Activated CD8-positive, alpha-beta T cell treated with anti-CD3 and anti-CD28 coated beads, Interleukin-2, amount 10 ng/mL, durations not matched to agents 7 days and 5 days (primary cell): ENCODE measurements at regions not wholly inside any gene's neighbourhood (a gene's known extent, or its start where the extent isn't known, plus 50 kb on each side); places are given as distances from the start of the nearest gene placed in this dataset.

Experiments
- ATAC-seq: fragments of 150-1000 bp; cut with Tn5 transposase; one replicate; pipeline ENCODE4 v1.10.0; 2021; ENCODE audit warnings: moderate library complexity
- CTCF ChIA-PET: fragments of 350-600 bp; sonication (Branson Sonifier 250); formaldehyde crosslinking; loops from one replicate; lab custom pipeline; 2021; ENCODE audit warnings: antibody characterized with exemption; lab: Charles Lee
- POLR2A ChIA-PET: fragments of 350-600 bp; sonication (Branson Sonifier 250); formaldehyde crosslinking; loops from one replicate; lab custom pipeline; 2021; ENCODE audit warnings: antibody characterized with exemption; lab: Charles Lee
- DNase-seq: peaks from one replicate; pipeline ENCODE4 v3.0.0-alpha.2; 2020
- H3K27ac Mint-ChIP-seq: one replicate; pipeline ENCODE4 v1.8.0; 2021; ENCODE audit warnings: mild to moderate bottlenecking, mixed read lengths
- H3K27me3 Mint-ChIP-seq: one replicate; pipeline ENCODE4 v1.8.0; 2021; ENCODE audit warnings: low read depth, mixed read lengths
- H3K36me3 Mint-ChIP-seq: one replicate; pipeline ENCODE4 v1.8.0; 2021; ENCODE audit warnings: low read depth, mixed read lengths
- H3K4me1 Mint-ChIP-seq: one replicate; pipeline ENCODE4 v1.8.0; 2021; ENCODE audit warnings: low read depth, mixed read lengths
- H3K4me3 Mint-ChIP-seq: one replicate; pipeline ENCODE4 v1.8.0; 2021; ENCODE audit warnings: mild to moderate bottlenecking, mixed read lengths
- H3K9me3 Mint-ChIP-seq: one replicate; pipeline ENCODE4 v1.8.0; 2022; ENCODE audit warnings: mixed read lengths; ENCODE audit not compliant: insufficient read depth

DNA sequence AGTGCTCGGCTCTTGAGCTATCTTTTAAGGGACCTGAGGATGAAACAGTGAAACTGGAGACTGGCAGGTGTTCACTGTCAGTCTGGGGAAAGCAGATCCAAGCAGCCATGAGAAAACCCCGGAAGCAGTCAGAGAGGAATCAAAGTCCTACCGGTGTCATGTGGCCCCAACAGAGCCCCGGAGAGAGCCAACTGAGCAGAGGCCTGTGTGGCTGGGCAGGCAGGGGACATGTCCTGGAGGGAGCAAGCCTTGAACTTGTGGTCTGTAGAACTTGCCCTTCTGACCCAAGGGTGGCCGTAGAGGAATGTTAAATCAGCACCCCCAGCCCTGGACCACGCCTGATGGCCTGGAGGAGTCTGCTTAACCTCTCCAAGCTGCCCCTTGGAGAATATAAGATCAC is 113.7 kb upstream of the ZNF507 start:
- H3K27me3 Mint-ChIP-seq: no peaks in the 10 kb centered on the region
- no peaks in the 10 kb centered on the region for H3K9me3 Mint-ChIP-seq
- H3K4me3 Mint-ChIP-seq: no peak overlapping the region
- no peaks in the 10 kb centered on the region for H3K4me1 Mint-ChIP-seq
- DNase-seq (no peak), ATAC-seq (no peak)
- no peaks in the 10 kb centered on the region for H3K36me3 Mint-ChIP-seq
- POLR2A ChIA-PET: no interaction called here
- H3K27ac Mint-ChIP-seq: no peak overlapping the region
- CTCF ChIA-PET: no interaction called here

DNA sequence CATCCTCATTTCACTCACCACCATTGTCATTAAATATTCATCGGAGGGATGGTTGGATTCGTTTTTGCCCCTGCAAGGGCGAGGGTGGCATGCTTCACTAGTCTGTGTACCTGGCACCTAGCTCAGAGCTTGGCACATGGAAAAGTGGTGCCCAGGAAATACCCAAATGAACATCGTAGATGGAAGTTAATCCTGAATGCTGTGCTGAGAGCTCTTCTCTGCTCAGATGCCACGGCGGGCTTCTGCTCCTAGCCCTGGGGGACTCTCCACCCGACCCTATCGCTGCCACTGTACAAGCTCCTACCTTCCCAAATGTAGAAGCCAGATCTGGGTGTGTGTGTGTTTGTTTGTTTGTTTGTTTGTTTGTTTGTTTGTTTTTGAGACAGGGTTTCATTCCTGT is 113.0 kb upstream of the ZNF507 start:
- DNase-seq (no peak), ATAC-seq (no peak)
- Mint-ChIP-seq H3K4me1 (no peaks in the 10 kb centered on the region), H3K36me3 (no peaks in the 10 kb centered on the region), H3K9me3 (no peaks in the 10 kb centered on the region), H3K4me3 (no peak overlapping the region), H3K27ac (no peak overlapping the region), H3K27me3 (no peaks in the 10 kb centered on the region)
- ChIA-PET POLR2A (no interaction called here), CTCF (no interaction called here)

DNA sequence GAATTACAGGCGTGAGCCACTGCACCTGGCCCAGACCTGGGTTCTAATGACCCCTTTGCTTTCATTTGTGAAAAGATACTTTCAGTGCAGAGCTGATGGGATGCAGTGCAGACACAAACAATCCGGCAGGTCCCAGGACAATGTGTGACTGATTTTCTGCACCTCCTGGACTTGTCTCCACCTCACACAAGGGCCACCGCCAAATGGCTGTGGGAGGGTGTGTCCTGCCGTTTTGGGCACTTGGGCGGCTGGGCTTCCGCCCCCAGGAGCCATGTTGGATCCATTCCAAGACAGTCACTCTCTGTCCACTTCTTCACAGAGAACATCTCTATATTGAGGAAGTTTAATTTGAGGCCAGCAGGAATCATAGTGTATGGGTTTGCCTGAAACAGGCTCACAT is 112.3 kb upstream of the ZNF507 start:
- POLR2A ChIA-PET: no interaction called here
- DNase-seq (no peak), ATAC-seq (no peak)
- CTCF ChIA-PET: no interaction called here
- no peak overlapping the region for H3K4me3 Mint-ChIP-seq
- H3K9me3 Mint-ChIP-seq: no peaks in the 10 kb centered on the region
- no peak overlapping the region for H3K27ac Mint-ChIP-seq
- H3K36me3 Mint-ChIP-seq: no peaks in the 10 kb centered on the region
- H3K4me1 Mint-ChIP-seq: no peaks in the 10 kb centered on the region
- H3K27me3 Mint-ChIP-seq: no peaks in the 10 kb centered on the region

DNA sequence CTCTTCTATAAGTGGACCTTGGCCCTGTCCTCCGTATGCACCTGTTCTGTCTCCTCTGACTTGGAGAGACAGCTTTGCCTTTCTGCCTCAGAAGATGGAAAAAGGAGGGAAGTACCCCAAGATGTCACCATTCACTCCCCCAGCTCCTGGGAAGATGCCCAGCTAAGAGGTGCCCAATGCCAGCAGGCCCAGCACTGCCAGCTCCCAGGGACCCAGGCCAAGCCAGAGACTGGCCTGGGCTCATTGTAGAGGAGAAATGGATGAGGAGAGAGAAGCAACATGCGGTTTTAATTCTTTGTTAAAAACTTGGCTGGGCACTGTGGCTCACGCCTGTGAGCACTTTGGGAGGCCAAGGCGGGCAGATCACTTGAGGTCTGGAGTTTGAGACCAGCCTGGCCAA is 111.5 kb upstream of the ZNF507 start:
- Mint-ChIP-seq H3K27ac (no peak overlapping the region), H3K4me3 (no peak overlapping the region), H3K9me3 (no peaks in the 10 kb centered on the region), H3K4me1 (no peaks in the 10 kb centered on the region), H3K27me3 (no peaks in the 10 kb centered on the region), H3K36me3 (no peaks in the 10 kb centered on the region)
- DNase-seq (no peak), ATAC-seq (no peak)
- ChIA-PET POLR2A (no interaction called here), CTCF (interaction anchor here (1.0 kb wide), 1 partner anchor 10 kb away, joined by 3 read pairs; no protein-coding TSS in a partner anchor)

DNA sequence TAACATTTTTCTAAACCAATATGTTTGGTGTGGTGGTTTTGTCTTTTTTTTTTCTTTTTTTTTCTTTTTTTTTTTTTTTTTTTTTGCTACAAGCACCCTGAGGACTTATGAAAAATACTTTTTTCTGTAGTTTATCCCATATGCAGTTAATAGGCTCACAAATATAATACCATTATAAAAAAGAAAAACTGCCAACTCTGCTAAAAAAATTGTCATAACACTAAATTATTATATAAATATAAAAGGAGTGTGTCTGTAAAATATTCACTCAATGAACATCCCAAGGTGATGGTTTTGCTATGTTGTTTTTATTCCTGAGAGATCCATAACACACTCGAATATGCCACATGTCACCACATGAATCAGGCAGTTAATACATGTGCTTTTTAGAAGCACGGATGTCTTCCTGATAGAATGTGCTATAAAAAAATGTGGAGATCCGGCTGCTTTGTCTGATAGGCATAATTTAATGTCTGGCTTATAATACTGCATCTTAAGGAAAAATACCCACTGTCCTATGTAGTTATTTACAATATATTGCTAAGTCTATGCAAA is 110.7 kb upstream of the ZNF507 start:
- ChIA-PET CTCF (interaction anchor here (1.0 kb wide), 1 partner anchor 11 kb away, joined by 3 read pairs; no protein-coding TSS in a partner anchor), POLR2A (no interaction called here)
- H3K4me1 Mint-ChIP-seq: no peaks in the 10 kb centered on the region
- DNase-seq (no peak), ATAC-seq (no peak)
- no peaks in the 10 kb centered on the region for H3K36me3 Mint-ChIP-seq
- H3K27ac Mint-ChIP-seq: no peak overlapping the region
- H3K4me3 Mint-ChIP-seq: no peak overlapping the region
- H3K27me3 Mint-ChIP-seq: no peaks in the 10 kb centered on the region
- no peaks in the 10 kb centered on the region for H3K9me3 Mint-ChIP-seq

DNA sequence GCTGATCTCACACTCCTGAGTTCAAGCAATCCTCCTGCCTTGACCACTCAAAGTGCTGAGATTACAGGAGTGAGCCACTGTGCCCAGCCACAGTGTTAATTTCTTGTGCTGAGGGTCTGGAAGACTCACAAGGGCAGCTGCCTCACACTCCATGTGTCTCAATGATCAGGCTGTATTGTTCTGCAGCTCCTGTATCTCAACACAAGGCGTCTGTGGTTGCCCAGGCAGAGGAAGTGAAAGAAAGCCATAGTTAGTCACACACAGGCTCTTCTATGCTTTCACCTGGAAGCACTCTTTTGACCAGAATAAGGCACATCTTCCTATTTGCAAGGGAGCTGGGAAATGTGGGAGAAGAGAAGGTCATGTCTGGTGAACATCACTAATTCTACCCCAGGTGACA is 107.3 kb upstream of the ZNF507 start:
- CTCF ChIA-PET: interaction anchor here (1.0 to 1.3 kb wide), 2 partner anchors 14 kb away, joined by 3 to 6 read pairs; no protein-coding TSS in a partner anchor
- H3K4me1 Mint-ChIP-seq: no peaks in the 10 kb centered on the region
- ATAC-seq: no peak

DNA sequence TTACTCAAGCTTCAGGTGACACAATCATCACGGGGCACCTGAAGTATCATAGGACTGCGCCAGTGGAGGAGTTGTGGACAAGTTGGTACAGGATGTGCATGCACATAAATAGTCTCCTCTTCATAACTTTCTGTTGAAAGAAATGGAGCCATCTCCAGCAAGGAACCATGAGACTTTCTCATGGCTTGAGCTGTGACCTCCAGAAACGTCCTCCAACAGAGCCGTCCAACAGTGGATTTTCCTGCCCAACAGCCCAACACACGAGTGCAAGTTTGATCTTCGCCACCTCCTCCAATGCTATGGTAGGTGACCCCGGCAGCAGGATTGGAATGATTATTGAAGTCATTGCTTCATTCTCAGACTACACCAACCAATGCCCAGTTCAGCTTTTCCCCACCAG is 105.1 kb upstream of the ZNF507 start:
- no peaks in the 10 kb centered on the region for H3K9me3 Mint-ChIP-seq
- DNase-seq (no peak), ATAC-seq (no peak)
- no peak overlapping the region for H3K27ac Mint-ChIP-seq
- no peaks in the 10 kb centered on the region for H3K36me3 Mint-ChIP-seq
- H3K27me3 Mint-ChIP-seq: no peaks in the 10 kb centered on the region
- no peaks in the 10 kb centered on the region for H3K4me1 Mint-ChIP-seq
- H3K4me3 Mint-ChIP-seq: no peak overlapping the region
- ChIA-PET CTCF (no interaction called here), POLR2A (no interaction called here)

More for the DNA sequence above, 107.3 kb upstream of the ZNF507 start:
- no peak for DNase-seq
- no peak overlapping the region for H3K27ac Mint-ChIP-seq
- POLR2A ChIA-PET: no interaction called here
- H3K27me3 Mint-ChIP-seq: no peaks in the 10 kb centered on the region
- no peaks in the 10 kb centered on the region for H3K9me3 Mint-ChIP-seq
- H3K4me3 Mint-ChIP-seq: no peak overlapping the region
- H3K36me3 Mint-ChIP-seq: no peaks in the 10 kb centered on the region

DNA sequence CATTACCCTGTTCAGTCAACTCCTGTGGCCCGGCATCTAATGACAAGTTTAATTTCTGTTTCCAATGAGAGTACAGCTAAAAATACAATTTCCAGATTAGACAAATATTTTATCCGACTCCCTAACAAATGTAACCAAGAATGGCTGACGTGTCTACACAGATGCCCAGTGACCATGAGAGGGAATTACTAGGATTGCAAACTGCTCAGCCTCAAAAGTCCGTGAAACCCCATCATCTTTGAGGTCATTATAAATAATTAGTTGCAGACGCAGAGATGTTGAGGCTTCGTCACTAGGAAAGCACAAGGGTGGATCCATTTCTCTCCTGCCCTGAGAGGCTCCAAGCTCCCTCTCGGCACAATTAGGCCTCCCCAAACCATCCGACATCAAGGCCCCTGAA is 104.1 kb upstream of the ZNF507 start:
- CTCF ChIA-PET: interaction anchor here (1.0 kb wide), 1 partner anchor 17 kb away, joined by 4 read pairs; no protein-coding TSS in a partner anchor
- Mint-ChIP-seq H3K4me3 (no peak overlapping the region), H3K27ac (no peak overlapping the region), H3K27me3 (no peaks in the 10 kb centered on the region), H3K9me3 (no peaks in the 10 kb centered on the region), H3K4me1 (no peaks in the 10 kb centered on the region), H3K36me3 (no peaks in the 10 kb centered on the region)
- no peak for DNase-seq
- ATAC-seq: no peak
- POLR2A ChIA-PET: no interaction called here

DNA sequence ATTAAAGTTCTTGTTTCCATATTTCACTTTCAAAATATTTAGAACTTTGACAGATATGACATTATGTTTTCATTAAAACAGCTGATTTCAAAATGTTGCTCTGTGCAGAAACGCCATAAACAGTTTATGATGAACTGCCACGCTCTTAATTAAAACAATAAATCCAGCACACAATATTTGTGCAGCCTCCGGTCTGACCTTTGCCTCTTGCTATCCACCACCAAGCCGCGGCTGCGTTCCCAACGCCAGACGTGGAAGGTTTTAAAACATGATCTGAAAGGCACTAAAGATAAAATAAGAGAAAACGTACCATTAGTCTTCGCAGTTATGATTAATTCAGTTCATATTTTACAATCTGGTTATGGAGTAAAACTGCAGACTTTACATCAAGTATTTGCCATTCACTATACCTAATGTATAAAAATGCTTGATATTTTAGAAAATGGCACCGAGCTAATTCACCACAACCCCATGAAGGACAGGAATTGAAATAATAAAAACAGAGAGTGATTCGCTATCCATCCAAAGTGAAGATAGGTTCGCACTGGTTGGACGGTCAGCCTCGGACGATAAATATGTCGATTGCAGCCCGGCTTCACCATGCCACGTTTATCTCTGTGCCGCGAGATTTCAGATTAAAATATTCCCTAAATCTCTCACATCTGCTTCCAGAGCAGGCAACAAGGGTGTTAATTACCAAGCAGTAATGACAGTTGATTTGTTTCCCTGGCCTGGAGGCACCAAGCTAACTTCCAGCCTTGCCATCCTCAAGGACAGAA is 103.3 kb upstream of the ZNF507 start:
- no peak for DNase-seq
- H3K4me1 Mint-ChIP-seq: no peaks in the 10 kb centered on the region
- no peak overlapping the region for H3K4me3 Mint-ChIP-seq
- ChIA-PET CTCF (interaction anchor here (1.0 kb wide), 1 partner anchor 18 kb away, joined by 4 read pairs; no protein-coding TSS in a partner anchor), POLR2A (no interaction called here)
- no peaks in the 10 kb centered on the region for H3K27me3 Mint-ChIP-seq
- ATAC-seq: no peak
- no peak overlapping the region for H3K27ac Mint-ChIP-seq
- no peaks in the 10 kb centered on the region for H3K36me3 Mint-ChIP-seq
- H3K9me3 Mint-ChIP-seq: no peaks in the 10 kb centered on the region

DNA sequence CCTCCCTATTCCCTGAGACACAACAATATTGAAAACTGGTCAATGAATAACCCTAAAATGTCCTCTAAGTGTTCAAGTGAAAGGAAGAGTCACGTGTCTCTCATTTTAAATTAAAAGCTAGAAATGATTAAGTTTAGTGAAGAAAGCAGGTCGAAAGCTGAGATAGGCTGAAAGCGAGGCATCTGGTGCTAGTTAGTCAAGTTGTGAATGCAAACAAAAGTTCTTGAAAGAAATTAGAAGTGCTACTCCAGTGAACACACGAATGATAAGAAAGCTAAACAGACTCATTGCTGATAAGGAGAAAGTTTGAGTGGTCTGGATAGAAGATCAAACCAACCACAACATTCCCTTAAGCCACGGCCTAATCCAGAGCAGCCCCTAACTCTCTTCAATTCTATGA is 99.4 kb upstream of the ZNF507 start:
- H3K4me3 Mint-ChIP-seq: no peak overlapping the region
- ChIA-PET CTCF (no interaction called here), POLR2A (no interaction called here)
- no peaks in the 10 kb centered on the region for H3K9me3 Mint-ChIP-seq
- ATAC-seq (no peak), DNase-seq (no peak)
- no peaks in the 10 kb centered on the region for H3K36me3 Mint-ChIP-seq
- H3K27ac Mint-ChIP-seq: no peak overlapping the region
- peaks cover 2% of the 10 kb centered on the region for H3K27me3 Mint-ChIP-seq
- H3K4me1 Mint-ChIP-seq: no peaks in the 10 kb centered on the region

DNA sequence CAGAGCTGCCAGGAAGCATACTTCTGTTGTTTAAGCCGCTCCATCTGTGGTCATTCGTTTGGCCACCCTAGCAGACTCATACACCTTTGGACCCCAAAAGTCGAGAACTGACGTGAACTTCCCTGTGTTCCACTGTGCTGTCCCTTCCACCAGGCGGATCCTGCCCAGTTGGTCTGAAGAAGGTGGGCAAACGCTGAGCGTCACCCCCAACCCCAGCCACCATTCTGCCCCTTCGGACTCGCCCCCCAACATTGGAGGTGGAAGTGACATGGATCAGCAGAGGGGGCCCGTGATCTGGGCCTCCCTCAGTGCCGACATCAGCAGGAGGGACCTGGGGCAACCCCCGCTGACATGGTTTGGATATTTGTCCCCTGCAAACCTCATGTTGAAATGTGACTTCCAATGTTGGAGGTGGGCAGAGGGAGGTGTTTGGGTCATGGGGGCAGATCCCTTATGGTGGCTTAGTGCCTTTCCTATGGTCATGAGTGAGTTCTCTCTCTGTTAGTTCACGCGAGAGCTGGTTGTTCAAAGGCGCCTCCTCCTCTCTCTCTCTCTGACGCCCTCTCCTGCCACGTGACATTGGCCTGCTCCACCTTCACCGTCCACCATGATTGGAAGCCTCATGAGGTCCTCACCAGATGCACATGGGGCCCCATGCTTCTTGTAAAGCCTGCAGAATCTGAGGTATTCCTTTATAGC is 93.6 kb upstream of the ZNF507 start:
- DNase-seq (no peak), ATAC-seq (no peak)
- H3K9me3 Mint-ChIP-seq: no peaks in the 10 kb centered on the region
- no peak overlapping the region for H3K27ac Mint-ChIP-seq
- ChIA-PET POLR2A (no interaction called here), CTCF (no interaction called here)
- H3K36me3 Mint-ChIP-seq: no peaks in the 10 kb centered on the region
- peaks cover 2% of the 10 kb centered on the region for H3K4me1 Mint-ChIP-seq
- H3K27me3 Mint-ChIP-seq: peaks cover 2% of the 10 kb centered on the region
- no peak overlapping the region for H3K4me3 Mint-ChIP-seq

DNA sequence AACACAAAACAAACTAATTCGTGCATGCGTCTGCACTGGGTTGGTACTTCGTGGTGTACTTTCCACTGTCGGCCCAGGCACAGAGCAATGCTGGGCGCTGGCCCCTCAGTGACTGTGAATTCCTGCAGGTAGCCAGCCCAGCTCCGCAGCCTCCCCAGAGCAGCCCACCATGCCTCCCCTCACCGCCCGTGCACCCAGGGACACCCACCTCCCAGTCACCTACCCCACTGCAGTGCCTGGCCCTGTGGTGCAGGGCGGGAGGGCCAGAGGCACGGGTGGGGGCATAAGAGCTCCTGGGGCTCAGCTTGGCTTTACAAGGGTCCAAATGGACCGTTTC is 93.1 kb upstream of the ZNF507 start:
- Mint-ChIP-seq H3K4me1 (peaks cover 2% of the 10 kb centered on the region), H3K4me3 (no peak overlapping the region), H3K27me3 (peaks cover 2% of the 10 kb centered on the region), H3K36me3 (no peaks in the 10 kb centered on the region), H3K9me3 (no peaks in the 10 kb centered on the region), H3K27ac (no peak overlapping the region)
- DNase-seq (no peak), ATAC-seq (no peak)
- ChIA-PET CTCF (no interaction called here), POLR2A (no interaction called here)
